ENCODE measurements at regions not wholly inside any gene's neighbourhood (a gene's known extent, or its start where the extent isn't known, plus 50 kb on each side); places are given as distances from the start of the nearest gene placed in this dataset.

GRCh38 chr3:154515921-154516320, 85.9 kb upstream of the GPR149 start:
- TF ChIP-seq POLR2A (IDR thresholded peaks at IDR 0.05) (no peak), POLR2AphosphoS5 (IDR thresholded peaks at IDR 0.05) (no peak)
- TF ChIP-seq, protein P1, sequence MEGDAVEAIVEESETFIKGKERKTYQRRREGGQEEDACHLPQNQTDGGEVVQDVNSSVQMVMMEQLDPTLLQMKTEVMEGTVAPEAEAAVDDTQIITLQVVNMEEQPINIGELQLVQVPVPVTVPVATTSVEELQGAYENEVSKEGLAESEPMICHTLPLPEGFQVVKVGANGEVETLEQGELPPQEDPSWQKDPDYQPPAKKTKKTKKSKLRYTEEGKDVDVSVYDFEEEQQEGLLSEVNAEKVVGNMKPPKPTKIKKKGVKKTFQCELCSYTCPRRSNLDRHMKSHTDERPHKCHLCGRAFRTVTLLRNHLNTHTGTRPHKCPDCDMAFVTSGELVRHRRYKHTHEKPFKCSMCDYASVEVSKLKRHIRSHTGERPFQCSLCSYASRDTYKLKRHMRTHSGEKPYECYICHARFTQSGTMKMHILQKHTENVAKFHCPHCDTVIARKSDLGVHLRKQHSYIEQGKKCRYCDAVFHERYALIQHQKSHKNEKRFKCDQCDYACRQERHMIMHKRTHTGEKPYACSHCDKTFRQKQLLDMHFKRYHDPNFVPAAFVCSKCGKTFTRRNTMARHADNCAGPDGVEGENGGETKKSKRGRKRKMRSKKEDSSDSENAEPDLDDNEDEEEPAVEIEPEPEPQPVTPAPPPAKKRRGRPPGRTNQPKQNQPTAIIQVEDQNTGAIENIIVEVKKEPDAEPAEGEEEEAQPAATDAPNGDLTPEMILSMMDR (IDR thresholded peaks at IDR 0.05) = no peak

All from stomach (tissue), 4 donors.